OCI-LY7 (cell line): ENCODE measurements at regions not wholly inside any gene's neighbourhood (a gene's known extent, or its start where the extent isn't known, plus 50 kb on each side); places are given as distances from the start of the nearest gene placed in this dataset.

Source experiments
- EZH2phosphoT487 ChIP-seq: fragments of 200-600 bp; sonication (generic); IDR thresholded peaks from 2 replicates; pipeline ENCODE4 v1.6.1; 2018; ENCODE audit warnings: low read depth, borderline replicate concordance, mild to moderate bottlenecking, mixed run types, antibody characterized with exemption, low read length, moderate library complexity, mixed read lengths
- TF ChIP-seq, protein P1 (sequence below): fragments of 200-600 bp; sonication (generic); conservative IDR thresholded peaks from 2 replicates; pipeline ENCODE4 v1.5.1; 2014; ENCODE audit warnings: mild to moderate bottlenecking, antibody characterized with exemption, low read length, moderate library complexity, mixed read lengths

DNA sequence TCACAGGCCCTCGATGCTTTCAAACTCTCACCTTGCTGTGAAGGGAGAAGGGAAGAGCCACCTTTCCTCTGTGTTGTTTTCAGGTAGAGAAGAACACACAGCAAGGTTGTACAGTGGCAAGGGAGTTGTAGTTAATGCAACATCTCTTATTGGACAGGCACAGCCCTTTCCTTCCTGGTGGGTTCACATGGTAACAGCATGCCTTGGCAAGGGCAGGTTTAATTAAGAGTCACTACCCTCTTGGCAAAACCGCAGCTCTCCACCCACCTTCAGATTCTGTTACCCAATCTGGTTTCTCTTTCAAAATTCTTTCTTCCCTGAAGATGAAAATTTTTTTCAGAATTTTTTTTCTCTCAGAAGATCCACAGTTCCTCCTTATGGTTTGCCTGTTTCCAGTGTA is 253.1 kb downstream of the TLR4 start:
- TF ChIP-seq, protein P1, sequence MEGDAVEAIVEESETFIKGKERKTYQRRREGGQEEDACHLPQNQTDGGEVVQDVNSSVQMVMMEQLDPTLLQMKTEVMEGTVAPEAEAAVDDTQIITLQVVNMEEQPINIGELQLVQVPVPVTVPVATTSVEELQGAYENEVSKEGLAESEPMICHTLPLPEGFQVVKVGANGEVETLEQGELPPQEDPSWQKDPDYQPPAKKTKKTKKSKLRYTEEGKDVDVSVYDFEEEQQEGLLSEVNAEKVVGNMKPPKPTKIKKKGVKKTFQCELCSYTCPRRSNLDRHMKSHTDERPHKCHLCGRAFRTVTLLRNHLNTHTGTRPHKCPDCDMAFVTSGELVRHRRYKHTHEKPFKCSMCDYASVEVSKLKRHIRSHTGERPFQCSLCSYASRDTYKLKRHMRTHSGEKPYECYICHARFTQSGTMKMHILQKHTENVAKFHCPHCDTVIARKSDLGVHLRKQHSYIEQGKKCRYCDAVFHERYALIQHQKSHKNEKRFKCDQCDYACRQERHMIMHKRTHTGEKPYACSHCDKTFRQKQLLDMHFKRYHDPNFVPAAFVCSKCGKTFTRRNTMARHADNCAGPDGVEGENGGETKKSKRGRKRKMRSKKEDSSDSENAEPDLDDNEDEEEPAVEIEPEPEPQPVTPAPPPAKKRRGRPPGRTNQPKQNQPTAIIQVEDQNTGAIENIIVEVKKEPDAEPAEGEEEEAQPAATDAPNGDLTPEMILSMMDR, result no peak
- no peak for TF ChIP-seq EZH2phosphoT487
